Epidermal melanocyte (primary cell): ENCODE measurements at regions not wholly inside any gene's neighbourhood (a gene's known extent, or its start where the extent isn't known, plus 50 kb on each side); places are given as distances from the start of the nearest gene placed in this dataset.

Source experiments
- DNase-seq: peaks from one replicate; pipeline ENCODE4 v3.0.0; 2011; ENCODE audit warnings: low spot score; ENCODE audit not compliant: insufficient read length

GRCh38 chr4:3705236-3705987 is 60.8 kb upstream of the ADRA2C start:
- DNase-seq: no peak

DNA sequence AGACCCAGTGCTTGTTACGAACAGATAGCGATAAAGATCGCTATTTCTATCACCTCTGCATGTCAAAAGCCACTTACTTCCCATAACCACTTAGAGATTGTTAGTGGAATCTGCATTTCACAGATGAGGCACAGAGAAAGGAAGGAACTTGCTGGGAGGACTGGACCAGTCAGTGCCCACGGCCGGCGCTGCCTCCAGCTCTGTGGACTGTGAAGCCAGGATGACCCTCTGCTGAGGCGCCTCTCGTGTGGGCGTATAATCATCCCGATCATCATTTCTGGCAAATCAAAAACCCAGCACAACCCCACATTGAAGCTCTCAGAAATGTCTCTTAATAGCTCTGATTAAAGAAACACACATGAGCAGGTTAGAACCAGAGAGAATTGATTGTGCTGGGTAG is 61.5 kb upstream of the ADRA2C start:
- DNase-seq: no peak

DNA sequence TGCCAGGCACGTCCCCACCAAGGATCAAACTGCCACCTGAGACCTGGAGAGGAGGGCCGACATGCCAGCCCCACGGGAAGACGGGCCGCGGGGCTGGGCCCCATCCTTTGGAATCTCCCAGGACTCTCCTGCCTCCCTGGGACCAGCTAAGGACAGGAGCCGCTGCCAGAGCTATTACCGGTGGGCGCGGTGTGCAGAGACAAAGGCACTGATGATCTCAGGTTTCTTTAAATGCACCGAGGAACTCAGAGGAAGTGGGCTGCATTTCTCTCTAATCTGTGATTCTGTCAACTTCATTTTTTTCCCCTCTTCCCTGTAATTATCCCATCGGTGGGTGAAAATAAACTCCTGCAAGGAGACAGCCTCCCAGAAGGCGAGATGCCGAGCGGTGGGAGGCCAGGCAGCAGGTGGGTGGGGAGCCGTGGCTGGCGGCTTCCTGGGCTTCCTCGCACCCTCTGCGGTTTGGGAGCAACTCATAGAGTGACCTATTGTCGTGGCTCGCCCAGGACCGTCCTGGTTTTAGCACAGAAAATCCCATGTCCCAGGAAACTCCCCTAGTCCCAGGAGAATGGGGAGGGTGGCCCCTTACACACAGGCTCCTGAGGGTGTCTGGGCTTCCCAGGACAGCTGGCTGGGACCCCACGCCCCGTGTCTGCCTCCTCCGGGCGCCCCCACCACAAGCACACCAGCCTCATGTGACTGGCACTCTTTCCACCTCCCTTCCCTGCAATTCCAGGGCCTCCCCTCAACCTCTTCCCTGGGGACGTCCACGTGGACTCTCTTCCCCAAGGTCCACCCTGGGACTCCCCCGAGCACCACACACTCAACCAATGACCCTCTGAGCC is 62.3 kb upstream of the ADRA2C start:
- DNase-seq: no peak

- DNase-seq: no peak
Measured at GRCh38 chr4:3703343-3703676, 62.9 kb upstream of the ADRA2C start.

- DNase-seq: no peak
Measured at GRCh38 chr4:3702561-3703221, 63.5 kb upstream of the ADRA2C start.

DNA sequence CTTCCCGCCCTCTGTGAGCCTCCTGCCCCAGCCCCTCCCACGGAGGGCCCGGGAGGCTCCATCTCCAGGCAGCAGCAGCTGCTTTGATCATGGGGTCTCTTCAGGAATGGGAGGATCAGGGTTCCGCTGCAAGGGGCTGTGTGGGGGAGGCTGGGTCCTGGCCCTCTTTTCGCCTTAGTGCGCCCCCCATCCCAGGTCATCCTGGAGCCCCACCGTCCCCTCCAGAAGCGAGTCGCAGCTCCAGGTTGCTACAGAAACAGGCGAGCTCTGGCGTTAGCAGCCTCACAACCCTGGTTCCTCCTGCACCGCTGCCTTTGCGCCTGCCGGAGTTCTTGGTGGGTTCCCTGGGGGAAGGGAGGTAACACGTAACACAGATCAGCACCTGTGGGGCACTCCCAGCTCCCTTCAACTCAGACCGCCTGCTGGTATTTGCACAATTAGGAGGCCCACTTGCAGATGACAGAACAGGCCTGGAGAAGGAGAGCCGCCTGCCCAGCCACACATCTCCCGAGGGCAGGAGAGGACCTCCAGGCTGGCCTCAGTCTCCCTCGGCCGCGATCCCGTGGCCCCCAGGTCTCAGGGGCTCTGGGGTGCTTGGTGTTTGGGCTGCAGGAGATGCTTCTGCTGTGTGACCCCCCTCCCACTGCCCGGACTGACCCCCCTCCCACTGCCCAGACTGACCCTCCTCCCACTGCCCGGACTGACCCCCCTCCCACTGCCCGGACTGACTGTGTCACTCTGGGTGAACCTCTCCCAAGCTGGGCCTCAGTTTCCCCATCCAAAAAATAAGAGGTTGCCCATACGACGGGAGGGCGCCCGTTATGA is 64.2 kb upstream of the ADRA2C start:
- DNase-seq: no peak

- DNase-seq: no peak
Measured at GRCh38 chr4:3701271-3701734, 64.9 kb upstream of the ADRA2C start.

DNA sequence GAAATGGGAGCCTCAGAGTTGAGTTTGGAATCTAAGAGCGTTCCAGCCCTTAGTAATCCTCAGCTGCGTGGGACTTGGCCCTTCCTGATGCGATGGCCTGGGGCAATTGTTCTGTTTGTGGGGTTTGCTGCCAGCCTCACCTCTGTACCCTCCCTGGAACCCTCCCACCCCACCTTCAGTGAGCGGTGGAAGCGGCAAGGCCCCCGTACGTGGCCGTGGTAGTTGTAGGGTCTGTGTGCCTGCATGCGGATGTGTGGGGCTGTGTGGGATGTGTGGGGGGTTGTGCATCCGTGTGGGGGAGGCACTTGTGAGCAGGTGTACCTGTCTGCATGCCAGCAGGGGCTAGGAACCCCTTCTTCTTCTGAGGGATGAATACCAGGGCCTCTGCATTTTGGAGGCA is 65.4 kb upstream of the ADRA2C start:
- no peak for DNase-seq

DNA sequence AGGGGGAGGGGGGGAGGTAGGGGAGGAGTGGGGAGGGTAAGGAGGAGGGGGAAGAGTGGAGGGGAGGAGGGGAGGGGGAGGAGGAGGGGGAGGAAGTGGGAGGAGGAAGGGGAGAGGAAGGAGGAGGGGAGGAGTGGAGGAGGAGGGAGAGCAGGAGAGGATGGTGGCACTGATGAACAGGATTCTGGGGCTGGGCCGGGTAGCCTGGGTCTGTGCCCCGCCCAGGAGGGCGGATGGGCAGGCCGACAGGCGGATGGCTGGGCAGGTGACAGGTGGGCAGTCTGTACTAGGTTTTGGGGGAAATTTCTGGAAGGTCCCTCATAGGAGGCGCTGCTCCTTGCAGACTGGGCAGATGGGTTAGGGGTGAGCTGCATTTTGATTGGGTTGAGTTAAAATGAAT is 66.0 kb upstream of the ADRA2C start:
- no peak for DNase-seq

DNA sequence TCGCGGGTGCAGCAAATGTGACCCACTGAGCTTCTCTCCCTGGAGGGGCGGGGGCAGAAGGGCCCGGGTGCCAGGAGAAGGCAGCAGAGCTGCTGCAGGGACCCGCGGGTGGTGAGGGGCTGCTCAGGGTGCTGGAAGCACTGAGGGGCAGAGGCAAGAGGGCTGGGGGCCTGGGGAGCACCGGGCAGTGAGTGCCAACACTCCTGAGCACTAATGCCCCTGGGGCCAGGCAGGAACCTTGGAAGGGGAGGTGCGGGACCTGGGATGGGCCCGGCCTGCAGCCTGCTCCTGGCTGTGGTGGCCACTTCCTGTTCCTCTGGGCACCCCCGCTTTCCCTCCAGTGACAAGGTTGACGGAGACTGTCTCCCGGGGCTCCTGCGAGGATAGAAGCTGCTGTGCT is 66.5 kb upstream of the ADRA2C start:
- no peak for DNase-seq

- no peak for DNase-seq
Measured at GRCh38 chr4:3699261-3699660, 66.9 kb upstream of the ADRA2C start.

GRCh38 chr4:3697033-3697432 is 69.2 kb upstream of the ADRA2C start:
- DNase-seq: no peak

- no peak for DNase-seq
Measured at GRCh38 chr4:3690551-3691152, 75.5 kb upstream of the ADRA2C start.

DNA sequence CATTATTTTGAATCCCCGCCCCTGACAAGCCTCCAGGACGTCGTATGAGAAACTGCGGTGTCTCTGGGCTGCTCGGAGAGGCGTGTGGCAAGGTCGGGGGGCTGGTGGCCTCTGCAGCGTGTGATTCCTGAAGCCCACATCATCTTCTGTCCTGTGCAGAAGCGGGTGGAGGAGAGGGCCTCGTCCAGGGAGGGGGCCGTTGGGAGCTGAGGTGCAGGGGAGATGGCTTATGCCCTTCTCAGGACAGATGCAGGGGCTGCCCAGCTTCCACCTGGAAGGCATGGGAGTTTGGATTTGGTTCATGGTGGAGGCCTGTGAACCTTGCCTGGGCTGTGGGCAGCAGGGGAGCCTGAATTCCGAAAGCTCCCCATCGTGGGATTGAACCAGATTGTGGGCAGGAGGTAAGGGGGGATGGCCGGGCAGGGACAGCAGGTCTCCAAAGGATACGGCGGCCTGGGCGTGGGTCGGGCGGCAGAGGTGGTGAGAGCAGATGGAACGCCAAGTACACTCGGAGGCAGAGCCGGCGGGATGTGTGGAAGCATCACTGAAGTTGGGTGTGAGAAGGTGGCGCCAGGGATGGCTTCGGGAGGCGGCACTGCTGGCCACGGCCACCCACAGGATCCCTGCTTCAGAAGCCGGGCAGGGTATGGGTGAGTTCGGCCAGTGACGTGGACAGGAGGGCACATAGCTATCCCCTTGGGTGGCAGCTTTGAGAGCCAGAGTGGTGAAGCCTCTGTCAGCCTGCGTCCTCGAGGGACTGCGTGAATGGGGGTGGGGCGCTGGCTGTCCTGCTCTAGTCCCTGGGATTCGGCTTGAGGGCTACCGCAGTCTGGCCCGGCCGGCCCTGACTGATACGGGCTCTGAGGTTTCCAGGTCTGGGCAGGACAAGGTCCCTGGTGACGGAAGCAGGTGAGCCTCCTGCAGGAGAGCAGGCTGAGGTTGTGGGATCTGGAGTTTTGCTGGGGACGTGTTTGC is 76.3 kb upstream of the ADRA2C start:
- DNase-seq: no peak

DNA sequence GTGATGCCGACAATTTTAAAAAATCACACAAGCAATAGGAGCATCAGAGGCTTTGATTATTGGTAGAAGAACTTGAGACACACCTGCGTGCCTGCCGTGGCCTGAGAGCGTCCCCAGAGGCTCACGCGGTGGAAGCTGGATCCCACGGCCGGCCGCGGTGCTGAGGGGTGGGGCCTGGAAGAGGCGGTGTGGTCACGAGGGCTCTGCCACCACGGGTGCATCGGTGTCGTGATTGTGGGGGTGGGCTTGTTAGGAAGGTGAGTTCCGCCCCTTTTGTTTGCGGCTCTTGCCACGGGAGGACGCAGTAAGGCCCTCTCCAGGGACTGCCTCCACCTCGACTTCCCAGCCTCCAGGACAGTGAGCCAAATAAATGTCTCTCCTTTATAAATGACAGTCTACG is 77.2 kb upstream of the ADRA2C start:
- no peak for DNase-seq

- no peak for DNase-seq
Measured at GRCh38 chr4:3688018-3688998, 77.9 kb upstream of the ADRA2C start.

GRCh38 chr4:3687538-3687937 is 78.6 kb upstream of the ADRA2C start:
- DNase-seq: no peak

DNA sequence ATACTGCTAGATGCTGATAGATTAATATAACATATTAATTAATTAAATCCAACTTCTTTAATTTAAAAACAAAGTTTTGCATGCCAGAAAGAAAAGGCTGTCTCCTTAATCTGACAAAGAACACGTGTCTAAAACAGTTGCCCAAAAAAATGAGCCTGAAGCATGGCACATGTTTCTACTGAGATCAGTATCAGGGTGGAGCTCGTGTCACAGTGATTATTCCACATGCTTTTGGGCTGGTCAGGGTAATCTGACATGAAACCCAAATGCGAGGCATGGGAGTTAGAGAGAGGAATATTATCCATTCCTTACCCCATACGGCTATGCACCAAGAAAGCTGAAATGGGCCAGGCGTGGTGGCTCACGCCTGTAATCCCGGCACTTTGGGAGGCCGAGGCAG is 79.4 kb upstream of the ADRA2C start:
- DNase-seq: no peak
